ENCODE measurements at regions not wholly inside any gene's neighbourhood (a gene's known extent, or its start where the extent isn't known, plus 50 kb on each side); places are given as distances from the start of the nearest gene placed in this dataset.

DNA sequence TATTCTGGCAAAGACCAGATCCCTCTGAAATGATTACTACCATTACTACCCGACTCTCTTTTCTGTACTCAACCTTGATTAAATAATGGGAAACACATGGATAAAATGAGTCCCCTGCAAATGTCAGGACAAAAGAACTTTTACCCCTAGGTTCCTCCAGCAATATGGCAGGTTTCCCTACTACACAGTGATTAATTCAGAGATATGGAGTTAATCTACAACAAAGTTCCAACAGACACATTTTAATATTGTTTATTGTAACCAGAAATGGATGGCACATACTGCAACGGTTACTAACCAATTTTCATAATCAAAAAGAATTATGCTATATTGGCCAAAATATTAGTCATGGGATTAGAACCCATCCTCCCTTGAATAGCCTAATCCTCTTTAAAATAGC, 294.8 kb downstream of the ATPSCKMT start:
- Histone ChIP-seq H3K27ac (no peak overlapping the region), H3K4me2 (no peak overlapping the region), H3K4me3 (no peak overlapping the region), H3K9me3 (no peaks in the 10 kb centered on the region), H3K4me1 (no peaks in the 10 kb centered on the region)
- FAIRE-seq (no peak), DNase-seq (ENCODE audit: low read depth in 1 of 2, low spot score in 1 of 2) (no peak), ATAC-seq (no peak)
- POLR2A ChIA-PET: interaction anchor here (1.1 kb wide), 1 partner anchor 23 kb away, joined by 3 read pairs; no protein-coding TSS in a partner anchor
- CTCF ChIA-PET: no interaction called here
- no peak for TF ChIP-seq USF2 (IDR thresholded peaks at IDR 0.05)
- TF ChIP-seq FOSB (CRISPR knock-in tag; IDR thresholded peaks at IDR 0.05): no peak
- no peak for TF ChIP-seq NR3C1 (IDR thresholded peaks at IDR 0.05)
- no peak for TF ChIP-seq JUNB (IDR thresholded peaks at IDR 0.05)
- 1% methylated on average over 2 of the region's 2 CpGs for WGBS (ENCODE audit: missing lambda C conversion rate)

DNA sequence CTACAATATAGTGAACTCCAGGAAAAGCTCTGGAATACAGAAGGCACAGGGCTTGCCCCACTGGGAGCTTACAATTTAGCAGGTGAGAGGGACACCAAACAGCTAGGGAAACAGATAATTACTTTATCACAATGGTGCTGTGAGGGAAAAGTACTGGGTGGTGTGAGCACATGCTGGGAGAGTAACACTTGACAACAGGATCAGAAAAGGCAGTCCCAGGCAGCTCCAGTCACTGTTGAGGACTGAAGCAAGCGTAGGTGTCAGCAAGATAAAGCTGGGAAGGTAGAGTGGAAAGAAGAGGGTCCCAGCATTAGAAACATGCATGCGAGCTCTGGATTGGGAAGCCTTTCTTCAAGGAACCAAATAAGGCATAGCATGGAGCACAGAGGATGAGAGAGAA, 296.0 kb downstream of the ATPSCKMT start:
- no peak for DNase-seq (ENCODE audit: low read depth in 1 of 2, low spot score in 1 of 2)
- Histone ChIP-seq H3K4me2 (no peak overlapping the region), H3K9me3 (no peaks in the 10 kb centered on the region), H3K27ac (no peak overlapping the region), H3K4me3 (no peak overlapping the region), H3K4me1 (no peaks in the 10 kb centered on the region)
- no peak for ATAC-seq
- CTCF ChIA-PET: interaction anchor here (1.0 kb wide), 1 partner anchor 9 kb away, joined by 3 read pairs; no protein-coding TSS in a partner anchor
- POLR2A ChIA-PET: no interaction called here
- WGBS (ENCODE audit: missing lambda C conversion rate): 6% methylated on average over 2 of the region's 2 CpGs
- FAIRE-seq: no peak
- TF ChIP-seq FOSB (CRISPR knock-in tag; IDR thresholded peaks at IDR 0.05) (no peak), BHLHE40 (IDR thresholded peaks at IDR 0.05; ENCODE audit: low read depth, low read length) (no peak), ESRRA (IDR thresholded peaks at IDR 0.05; ENCODE audit: borderline replicate concordance, low read length) (no peak)

- FAIRE-seq (no peak), DNase-seq (ENCODE audit: low read depth in 1 of 2, low spot score in 1 of 2) (no peak), ATAC-seq (no peak)
- H3K4me2 ChIP-seq: no peak overlapping the region
- no peak overlapping the region for H3K4me3 ChIP-seq
- no peaks in the 10 kb centered on the region for H3K9me3 ChIP-seq
- no peak for TF ChIP-seq FOSL2 (IDR thresholded peaks at IDR 0.05)
- TF ChIP-seq FOSL2 (CRISPR knock-in tag; IDR thresholded peaks at IDR 0.05): no peak
- no peak for TF ChIP-seq CEBPB (IDR thresholded peaks at IDR 0.05)
- TF ChIP-seq MAFK (IDR thresholded peaks at IDR 0.05; ENCODE audit: partially characterized antibody): no peak
- TF ChIP-seq CBX2 (IDR thresholded peaks at IDR 0.05; ENCODE audit: borderline replicate concordance, low read depth): no peak
- TF ChIP-seq TFCP2L1 (CRISPR knock-in tag; IDR thresholded peaks at IDR 0.05): no peak
- no peak for TF ChIP-seq EHF (CRISPR knock-in tag; IDR thresholded peaks at IDR 0.05)
- TF ChIP-seq USF2 (IDR thresholded peaks at IDR 0.05): no peak
- H3K27ac ChIP-seq: no peak overlapping the region
- POLR2A ChIA-PET: no interaction called here
- H3K4me1 ChIP-seq: no peaks in the 10 kb centered on the region
- 23% methylated on average over 6 of the region's 6 CpGs for WGBS (ENCODE audit: missing lambda C conversion rate)
- CTCF ChIA-PET: no interaction called here
Measured at GRCh38 chr5:9951865-9952516, 297.7 kb downstream of the ATPSCKMT start.

DNA sequence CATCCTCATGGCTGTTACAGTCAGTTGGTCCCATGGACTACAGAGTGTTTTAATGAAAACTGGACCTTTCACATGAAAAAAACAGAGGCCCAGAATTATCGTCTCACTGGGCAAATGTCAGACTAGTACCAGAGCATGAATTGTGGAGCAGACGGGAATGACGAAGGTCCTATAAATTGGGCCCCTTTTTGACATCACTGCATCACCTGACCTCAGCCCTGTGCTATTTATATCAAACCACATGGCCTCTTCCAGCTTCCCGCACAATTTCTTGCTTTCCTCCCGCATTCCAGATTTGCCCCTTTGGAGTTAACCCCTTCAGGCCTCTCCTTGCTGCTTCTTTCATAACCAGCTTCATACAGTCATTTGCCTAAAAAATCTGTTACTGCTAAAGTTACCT, 301.7 kb downstream of the ATPSCKMT start:
- Histone ChIP-seq H3K27ac (no peak overlapping the region), H3K9me3 (no peaks in the 10 kb centered on the region), H3K4me3 (no peak overlapping the region), H3K4me1 (no peaks in the 10 kb centered on the region), H3K4me2 (no peak overlapping the region)
- DNase-seq (ENCODE audit: low read depth in 1 of 2, low spot score in 1 of 2) (no peak), FAIRE-seq (no peak), ATAC-seq (no peak)
- CTCF ChIA-PET: interaction anchor here (1.2 kb wide), 1 partner anchor 9 kb away, joined by 3 read pairs; no protein-coding TSS in a partner anchor
- POLR2A ChIA-PET: no interaction called here
- TF ChIP-seq HOXB13 (CRISPR knock-in tag; IDR thresholded peaks at IDR 0.05; ENCODE audit: low read depth) (no peak), JUNB (IDR thresholded peaks at IDR 0.05) (no peak), POLR2A (IDR thresholded peaks at IDR 0.05; ENCODE audit: low read length) (no peak), ZNF302 (CRISPR knock-in tag; IDR thresholded peaks at IDR 0.05) (no peak), HOXB5 (CRISPR knock-in tag; IDR thresholded peaks at IDR 0.05) (no peak), BHLHE40 (IDR thresholded peaks at IDR 0.05; ENCODE audit: low read depth, low read length) (no peak), PHF8 (IDR thresholded peaks at IDR 0.05; ENCODE audit: borderline replicate concordance, low read depth) (no peak)
- WGBS (ENCODE audit: missing lambda C conversion rate): 46% methylated on average over 5 of the region's 5 CpGs
